ENCODE measurements at regions not wholly inside any gene's neighbourhood (a gene's known extent, or its start where the extent isn't known, plus 50 kb on each side); places are given as distances from the start of the nearest gene placed in this dataset.

DNA sequence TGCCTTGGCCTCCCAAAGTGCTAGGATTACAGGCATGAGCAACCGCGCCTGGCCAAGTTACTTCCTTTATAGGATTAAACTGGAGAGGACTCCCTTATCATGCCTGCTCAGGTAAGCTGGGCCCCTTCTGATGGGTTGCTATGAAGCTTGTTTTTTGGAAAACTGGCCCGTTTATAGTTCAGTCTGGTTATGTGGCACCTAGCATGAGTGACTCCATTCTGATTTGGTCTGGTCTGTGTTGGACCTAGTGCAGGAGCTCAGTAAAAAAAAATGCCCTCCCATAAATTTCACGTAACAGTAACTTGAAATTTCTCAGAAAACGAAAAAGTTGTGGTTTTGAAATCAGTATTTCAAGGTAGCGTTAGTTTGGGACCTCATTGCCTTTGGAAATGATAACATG is 448.4 kb downstream of the HACE1 start:
- no peak for DNase-seq

DNA sequence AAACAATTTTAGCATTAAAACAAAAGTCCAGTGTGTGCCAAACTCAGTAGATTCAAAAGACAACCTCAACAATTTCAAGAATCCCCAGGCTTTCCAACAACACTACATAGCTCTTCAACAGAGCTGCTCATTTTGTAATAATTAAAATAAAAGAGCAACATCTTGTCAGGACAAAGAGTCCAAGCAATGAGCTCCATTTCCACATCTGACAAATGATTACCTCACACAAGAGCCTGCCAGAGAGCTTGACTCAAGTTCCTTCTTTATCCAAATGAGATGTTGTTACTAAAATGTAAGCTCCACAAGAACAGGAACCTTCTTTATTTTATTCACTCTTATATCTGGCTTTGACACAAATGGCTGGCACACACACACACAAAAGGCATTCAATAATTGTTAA is 449.8 kb downstream of the HACE1 start:
- DNase-seq, result no peak

DNA sequence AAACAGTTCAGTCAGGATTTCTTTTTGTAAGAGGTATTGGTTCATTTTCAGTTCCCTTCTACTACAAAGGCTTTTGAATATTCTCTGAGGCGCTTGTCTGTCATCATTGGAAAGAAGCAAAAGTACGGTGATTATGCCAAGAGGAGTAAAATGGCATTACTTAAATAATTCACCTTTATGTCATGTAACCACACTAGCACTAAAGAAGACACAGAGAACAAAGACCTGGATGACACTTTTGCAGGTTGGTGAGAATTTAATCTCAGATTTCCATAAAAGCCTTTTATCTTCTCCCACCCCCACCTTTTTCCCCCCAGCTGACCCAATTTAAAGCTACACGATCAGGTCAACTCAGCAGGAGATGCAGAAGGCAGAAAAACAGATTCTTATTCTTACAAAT is 451.8 kb downstream of the HACE1 start:
- no peak for DNase-seq

DNA sequence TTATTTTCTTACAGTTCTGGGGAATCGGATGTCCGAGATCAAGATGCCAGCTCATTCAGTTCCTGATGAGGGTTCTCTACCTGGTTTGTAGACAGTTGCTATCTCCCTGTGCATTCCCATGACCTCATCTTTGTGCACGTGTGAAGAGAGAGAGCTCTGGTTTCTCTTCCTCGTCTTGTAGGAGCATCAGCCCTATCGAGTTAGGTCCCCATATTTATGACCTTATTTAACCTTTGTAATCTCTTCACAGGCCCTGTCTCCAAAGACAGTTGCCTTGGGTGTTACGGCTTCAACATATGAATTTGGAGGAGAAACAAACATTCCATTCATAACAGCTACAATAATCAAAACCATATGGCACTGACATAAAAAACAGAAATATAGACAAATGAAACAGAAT is 455.3 kb downstream of the HACE1 start:
- no peak for DNase-seq

DNA sequence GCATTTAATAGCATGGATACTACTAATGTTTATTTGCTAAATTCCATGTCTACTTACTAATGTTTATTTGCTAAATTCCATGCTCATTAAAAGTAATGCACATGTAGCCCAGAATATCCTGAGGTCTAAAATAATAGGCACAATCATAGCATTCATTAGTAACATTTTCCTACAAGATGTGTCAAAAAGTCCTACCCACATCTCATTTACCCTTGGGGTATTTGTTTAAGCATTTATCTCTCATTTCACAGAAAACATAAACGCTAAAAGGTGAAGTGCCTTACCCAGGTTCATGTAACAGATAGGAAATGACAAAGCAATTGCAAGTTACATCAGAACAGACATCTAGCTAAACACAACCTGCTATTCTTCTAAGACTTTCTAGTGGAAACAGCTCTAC is 457.1 kb downstream of the HACE1 start:
- DNase-seq, result no peak

DNA sequence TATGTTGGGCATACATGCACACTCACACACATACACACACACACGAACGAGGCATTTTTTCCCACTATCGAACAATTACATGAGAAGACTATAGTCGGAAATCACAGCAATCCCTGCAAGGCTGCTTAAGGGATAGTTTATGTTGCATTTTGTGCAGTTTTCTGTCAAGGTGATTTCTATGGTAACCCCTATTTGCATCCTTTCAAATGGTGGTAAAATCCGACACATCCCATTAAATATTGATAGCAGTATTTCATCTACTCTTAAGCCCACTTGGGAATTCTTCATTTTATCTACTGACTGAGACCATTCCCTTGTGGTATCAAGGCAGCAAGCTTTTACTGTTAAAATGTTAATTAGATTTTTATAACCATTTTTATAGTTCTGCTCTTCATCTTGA is 457.8 kb downstream of the HACE1 start:
- DNase-seq, result no peak

DNA sequence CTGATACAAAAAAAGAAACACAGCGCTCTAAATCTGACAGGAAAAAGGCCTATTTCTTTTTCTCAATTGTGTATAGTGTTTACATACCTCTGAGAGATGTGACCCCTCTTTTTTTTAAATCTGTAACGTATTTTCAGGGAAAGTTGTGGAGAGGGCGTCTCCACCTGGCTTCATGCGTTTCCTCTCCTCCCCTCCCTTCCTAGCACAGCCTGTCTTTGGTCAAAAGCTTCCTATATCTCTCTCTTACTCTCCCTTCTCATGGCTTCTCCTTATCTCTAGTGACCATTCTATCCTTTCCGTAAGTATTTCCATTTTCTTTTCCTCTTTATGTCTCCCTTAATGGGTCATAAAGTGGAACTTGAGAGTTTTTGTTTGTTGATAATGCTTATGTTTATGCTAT is 458.9 kb downstream of the HACE1 start:
- no peak for DNase-seq

DNA sequence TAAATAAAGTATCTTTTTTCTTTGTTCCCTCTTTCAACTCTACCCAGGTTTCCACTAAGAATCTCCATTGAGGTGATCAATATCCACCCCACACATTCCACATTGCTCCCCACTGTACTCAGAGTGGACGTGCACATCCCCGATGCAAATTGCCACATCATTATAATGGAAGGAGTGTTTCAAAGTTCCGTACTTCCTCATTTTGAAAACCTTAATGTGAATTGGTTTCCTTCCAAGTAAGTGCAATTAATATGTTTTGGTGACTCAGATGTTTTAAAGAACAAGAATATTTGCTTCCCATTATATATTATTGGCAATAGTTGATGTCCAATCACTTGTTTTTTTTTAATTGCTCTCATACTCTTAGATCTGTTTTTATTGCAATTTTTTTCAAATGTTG is 463.6 kb downstream of the HACE1 start:
- DNase-seq, result no peak

DNA sequence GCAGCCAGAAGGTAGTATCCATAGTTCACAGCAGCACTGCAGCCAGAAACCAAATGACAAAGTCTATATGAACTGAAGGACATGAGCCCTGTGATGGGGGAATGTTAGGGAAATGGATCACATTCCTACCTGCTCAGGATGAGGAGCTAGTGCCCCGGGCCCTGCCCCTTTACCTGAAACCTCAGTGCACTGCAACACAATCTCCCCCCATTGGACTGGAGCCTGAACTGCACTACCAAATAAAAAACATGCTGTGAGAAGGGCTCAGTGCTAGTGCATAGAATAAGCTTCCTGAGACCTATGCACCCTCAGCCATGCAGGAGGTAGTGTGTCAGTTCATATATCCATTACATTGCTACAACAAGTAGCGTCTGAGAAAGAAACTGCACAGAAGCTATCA is 477.8 kb downstream of the HACE1 start:
- no peak for DNase-seq

DNA sequence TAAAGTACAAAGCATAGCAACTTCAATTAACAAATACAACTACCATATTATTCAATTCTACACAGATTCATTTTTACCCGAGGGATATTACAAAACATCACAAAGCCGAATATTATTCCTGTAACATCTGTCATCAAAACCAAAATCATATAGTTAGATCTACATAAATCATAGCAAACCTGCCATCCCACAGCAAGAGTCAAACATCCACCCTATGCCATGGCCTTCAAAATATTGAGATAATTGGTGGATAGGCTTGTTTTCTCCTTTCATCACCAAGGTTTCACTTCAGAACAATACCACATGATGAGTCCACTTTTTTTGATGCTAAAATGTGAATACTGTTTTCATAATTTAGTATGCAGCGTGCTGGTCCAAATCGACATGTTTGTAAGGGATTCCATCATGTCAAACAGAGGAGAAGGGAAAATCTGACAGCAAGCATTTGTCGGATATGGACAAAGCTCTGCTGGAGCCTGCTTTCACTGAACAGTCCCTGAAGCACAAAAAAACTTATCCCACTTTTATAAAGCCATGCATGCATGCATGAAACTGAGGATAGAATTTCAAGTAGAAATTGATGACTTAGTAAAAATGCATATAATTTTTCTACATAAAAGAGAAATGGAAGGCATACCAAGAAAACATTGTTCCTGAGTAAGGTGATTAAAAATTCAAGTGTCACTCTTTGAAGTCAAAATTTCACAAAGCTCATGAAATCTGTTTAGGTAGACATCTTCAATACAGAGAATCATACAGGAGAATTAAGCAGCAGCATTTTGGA is 494.1 kb downstream of the HACE1 start:
- DNase-seq, result no peak

DNA sequence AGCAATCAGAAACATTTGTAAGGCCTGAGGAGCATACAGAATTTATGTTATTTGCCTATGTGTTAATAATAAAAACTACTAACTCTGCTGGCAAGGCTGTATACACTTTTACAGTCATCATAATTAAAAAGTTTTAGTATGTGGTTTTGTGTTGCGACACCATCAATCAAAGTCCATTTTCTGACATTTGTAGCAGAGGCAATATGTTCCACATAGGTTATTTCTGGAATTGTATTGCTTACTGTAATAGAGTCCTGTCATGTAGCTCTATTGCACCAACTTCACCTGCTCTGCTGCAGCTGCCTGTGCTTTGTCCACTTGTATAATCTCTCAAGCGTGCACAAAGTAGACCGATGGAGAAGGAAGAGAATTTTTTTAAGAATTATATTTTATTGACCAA is 501.8 kb downstream of the HACE1 start:
- peak; percentile 73 for DNase-seq

DNA sequence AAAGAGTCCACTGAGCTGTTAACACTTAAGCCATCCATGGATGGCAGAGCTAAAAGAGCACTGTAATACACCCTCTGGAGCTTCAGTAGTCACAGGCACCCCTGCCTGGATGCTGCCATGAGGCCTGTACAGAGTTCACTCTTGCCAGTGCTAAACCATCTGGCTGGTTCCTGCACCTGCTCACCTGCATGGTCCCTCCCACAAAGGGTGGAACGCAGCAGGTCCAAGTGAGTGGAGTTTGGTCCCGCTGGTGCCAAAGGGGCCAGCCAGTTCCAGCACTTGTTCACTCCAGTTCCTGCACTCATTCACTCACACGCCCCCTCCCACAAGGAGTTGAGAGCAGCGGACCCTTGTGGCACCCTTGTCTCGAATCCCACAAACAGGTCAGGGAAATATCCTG is 503.5 kb downstream of the HACE1 start:
- DNase-seq, result no peak

DNA sequence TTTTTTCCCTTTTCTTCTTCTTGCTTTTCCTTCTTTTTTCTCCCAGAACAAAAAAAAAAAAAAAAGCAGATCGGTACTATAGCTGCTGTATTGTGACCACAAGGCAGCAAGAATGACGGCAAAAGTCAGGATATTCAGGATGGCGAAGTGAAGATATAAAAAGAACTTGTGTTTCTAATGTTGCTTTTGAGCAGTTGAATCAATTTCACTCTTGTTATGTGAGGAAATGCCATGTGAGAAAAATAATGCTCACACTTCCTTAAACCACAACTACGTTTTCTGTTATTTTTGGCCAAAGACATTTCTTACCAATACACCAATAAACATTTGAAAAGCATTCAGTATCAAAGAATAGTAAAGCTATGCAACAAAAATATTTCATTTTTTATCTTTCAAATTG is 510.5 kb downstream of the HACE1 start:
- no peak for DNase-seq

DNA sequence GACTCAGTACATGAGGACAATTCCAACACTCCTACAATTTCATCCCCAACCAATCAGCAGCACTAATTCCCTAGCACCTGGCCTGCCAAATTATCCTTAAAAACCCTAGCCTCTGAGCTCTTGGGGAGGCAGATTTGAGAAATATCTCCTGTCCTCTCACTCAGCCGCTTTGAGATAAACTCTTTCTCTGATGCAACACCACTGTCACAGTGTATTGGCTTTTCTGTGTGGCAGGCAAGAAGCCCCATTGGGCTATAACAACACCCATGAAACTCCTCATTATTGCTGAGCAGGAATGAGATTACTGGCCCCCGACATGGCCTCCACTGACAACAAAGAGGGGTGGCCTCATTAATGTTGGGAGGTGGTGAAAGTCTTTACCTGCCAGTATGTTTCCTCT is 515.5 kb downstream of the HACE1 start:
- no peak for DNase-seq

DNA sequence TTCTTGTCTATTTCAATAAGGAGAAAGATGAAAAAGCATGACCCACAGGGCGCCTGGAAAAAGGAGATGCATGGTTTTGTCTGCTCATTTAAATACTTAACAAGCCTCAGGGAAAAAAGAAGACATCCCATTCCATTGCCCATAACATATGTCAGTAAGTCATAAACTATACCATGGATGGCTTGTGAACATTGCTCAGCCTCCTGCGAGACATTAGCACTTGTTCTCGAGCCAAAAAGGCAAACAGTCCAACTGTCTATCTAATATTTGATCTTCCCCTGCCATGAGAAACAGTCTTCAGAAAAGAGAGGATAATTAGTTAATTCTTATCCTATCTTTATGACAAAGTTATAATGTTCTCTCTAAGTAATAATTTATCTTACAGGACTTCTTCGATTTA is 527.4 kb downstream of the HACE1 start:
- no peak for DNase-seq

DNA sequence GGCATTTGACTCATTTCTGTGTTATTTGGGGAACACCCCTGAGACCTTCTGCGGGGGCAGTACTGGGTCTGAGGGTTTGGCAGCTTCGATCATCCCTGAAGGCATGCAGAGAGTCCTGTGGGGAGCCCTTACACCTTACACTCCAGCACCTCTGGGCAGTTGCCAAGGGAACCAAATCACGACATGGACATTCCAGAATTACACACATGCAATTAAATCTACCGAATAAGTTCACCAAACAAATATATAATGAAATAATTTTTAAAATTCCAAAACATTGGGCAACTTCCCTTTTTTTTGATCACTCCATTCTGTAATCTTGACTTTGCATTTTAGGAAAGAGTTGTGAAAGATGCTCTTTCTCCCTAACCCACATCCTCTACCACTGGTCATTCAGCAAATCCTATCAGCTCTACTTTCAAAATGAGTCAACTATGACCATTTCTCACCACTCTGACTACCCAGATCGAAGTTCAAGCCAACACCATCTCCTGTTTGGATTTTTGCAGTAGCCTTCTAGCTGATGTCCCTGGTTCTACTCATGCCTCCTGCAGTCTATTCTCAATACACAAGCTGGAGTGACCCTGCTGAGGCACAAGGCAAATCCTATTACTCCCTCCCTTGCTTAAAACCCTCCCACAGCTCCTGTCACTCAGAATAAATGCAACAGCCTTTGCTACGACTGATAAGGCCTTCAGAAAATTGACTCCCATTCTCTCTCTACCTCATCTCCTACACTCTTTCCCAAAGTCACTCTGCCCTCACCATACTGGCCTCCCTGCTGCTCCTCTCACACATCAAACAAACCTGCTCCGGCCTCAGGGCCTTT is 533.3 kb downstream of the HACE1 start:
- DNase-seq, result no peak

DNA sequence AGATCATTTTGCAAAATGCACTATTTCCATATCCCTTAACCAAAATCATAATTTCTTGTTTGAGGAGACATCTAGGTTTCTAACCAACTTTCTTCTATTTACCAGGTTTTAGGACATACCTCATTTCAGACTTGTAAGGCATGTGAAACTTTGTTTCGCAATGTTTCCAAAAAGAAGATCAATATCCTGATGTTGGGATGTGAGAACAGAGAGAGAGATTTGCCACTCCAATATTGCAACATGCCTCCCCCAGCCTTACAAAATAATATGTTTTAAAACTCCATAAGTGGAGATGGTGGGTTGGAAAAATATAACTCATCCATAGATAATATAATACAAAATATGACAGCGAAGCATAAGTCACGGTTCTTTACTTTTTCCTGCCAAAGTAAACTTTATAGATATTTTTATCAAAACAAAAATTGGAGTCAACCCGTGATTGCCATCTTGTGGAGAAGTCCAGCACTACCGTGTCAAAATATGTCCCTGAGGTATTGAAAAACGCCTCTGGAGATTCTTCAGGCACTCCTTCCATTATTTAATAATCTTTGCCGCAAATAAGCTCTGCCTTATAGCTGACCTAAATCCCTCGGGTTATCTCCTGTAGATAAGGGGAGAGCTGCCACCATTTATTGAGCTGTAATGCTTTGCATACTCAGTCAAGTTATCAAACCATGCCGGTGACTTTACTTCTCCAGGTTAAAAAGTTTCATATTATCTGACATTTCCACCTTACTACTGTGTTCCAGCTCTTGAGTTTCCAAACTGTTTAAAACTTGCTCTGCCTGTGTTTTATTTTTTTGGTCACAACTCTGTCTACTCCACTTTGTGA is 534.2 kb downstream of the HACE1 start:
- DNase-seq, result peak; percentile 45

DNA sequence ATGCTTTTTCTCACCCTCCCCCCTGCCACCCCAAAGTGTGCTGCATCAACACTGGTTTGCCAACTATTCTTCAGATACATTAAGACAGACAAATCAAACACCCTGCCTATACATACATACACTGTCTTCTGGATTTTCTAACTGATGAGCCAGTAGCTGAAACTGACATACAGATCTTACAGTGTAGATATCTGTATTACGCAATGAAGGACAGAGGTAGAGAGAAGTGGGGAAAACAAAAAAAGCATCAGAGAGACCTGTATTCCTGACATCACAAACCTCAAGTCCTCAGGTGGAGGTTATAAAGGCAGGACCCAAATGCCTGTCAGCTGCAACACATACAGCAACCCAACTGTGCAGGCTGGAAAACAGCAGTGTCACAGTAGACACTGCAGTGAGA is 535.4 kb downstream of the HACE1 start:
- no peak for DNase-seq

DNA sequence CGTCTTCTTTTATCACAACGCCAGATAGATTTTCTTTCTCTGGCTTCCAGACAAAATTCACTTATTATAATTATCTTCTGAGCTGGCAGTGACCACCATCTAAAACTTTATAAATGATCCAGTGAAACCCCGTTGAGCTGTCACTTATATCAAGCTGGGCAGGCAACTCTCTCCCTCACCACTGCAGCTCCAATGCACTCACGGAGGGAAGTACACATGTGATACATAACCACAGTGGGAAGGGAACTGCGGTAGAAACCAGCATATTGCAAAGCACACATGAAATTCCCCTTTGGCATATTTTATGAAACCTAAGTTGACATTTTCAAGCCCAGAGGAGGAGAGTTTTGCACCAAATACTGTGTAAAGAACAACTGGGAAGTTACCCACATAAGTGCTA is 536.9 kb downstream of the HACE1 start:
- no peak for DNase-seq

DNA sequence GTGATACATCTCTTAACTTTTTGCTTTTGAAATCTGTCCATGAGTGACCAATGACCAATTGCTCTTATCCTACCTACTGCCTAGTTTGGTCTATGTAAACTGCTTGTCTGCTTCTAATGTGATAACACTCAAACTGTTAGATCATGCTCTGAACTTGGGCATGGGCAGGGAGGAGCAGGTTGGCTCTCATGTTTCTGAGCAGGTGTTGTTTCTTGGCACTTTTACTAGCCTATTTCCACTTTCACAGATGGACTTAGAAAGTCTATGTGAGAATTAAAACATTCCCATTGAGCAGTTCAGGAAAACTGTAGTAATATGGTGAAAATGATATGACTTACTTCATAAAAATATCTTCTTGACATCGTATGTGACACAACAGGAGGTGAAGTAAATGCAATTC is 538.4 kb downstream of the HACE1 start:
- DNase-seq, result no peak

DNA sequence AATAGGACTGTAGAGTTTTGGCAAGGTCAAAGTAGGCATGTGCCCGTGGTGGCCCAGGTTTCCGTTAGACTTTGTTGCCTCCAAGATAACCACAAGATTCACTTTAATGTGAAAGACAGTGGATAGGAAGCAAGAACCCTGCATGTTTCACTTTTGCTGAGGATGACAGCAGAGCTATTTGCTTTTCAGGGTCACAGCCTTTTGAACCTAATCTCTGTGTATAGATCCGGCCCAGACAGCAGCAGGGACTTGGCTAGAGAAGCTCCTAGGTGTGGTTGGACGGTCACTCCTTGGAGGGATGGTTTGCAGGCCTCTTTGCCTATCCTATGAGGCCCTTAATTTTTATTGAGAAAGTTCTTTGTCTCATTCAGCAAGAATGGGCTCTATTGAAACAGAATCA is 538.8 kb downstream of the HACE1 start:
- DNase-seq, result no peak

DNA sequence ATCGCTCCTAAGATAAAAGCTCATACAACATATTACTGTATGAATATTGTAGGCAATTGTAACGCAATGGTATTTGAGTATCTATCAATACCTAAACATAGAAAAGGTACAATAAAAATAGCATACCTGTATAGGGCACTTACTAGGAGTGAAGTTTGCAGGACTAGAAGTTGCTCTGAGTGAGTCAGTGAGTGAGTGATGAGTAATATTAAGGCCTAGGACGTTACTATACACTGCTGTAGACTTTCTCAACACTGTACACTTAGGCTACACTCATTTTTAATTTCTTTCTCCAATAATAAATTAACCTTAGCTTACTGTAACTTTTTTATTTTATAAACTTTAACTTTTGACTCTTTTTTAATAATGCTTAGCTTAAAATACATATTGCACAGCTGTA is 546.9 kb downstream of the HACE1 start:
- no peak for DNase-seq

DNA sequence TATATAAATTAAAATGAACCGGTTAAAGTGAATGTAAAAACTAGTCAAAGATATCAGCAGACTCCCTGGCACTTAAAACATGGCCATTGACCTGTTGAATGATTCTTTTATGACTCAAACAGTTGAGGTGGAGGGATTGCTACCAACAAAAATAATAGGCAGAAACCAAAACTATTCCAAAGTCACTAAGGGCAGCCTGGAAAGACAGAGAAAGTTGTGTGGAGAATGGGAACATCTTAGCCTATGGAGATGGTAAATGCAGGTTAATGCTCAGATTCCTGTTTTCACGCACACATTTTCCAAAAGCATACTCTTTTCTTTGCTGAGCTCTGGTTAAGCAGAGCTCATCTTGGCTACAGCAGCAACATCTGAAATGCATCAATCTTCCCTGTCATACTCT is 553.5 kb downstream of the HACE1 start:
- no peak for DNase-seq

DNA sequence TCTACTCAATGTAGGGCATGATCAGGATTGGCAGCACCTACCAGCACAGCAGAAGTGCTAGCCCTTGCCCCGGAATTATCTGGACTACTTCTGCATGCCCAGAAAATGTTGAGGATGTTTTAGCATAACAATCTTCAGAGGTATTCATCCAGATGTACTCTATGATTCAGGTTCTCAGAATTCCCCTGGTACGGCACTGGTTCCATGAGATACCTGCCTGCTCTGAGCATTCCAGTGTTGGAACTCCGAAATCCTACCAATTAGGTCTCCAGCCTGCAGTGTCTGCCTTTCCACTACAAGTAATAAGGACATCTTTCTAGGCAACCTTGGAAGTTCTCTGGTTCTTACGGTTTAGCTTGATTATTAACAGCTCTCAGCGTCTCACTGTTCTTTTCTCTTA is 554.5 kb downstream of the HACE1 start:
- no peak for DNase-seq
